ENCODE measurements at regions not wholly inside any gene's neighbourhood (a gene's known extent, or its start where the extent isn't known, plus 50 kb on each side); places are given as distances from the start of the nearest gene placed in this dataset.

DNA sequence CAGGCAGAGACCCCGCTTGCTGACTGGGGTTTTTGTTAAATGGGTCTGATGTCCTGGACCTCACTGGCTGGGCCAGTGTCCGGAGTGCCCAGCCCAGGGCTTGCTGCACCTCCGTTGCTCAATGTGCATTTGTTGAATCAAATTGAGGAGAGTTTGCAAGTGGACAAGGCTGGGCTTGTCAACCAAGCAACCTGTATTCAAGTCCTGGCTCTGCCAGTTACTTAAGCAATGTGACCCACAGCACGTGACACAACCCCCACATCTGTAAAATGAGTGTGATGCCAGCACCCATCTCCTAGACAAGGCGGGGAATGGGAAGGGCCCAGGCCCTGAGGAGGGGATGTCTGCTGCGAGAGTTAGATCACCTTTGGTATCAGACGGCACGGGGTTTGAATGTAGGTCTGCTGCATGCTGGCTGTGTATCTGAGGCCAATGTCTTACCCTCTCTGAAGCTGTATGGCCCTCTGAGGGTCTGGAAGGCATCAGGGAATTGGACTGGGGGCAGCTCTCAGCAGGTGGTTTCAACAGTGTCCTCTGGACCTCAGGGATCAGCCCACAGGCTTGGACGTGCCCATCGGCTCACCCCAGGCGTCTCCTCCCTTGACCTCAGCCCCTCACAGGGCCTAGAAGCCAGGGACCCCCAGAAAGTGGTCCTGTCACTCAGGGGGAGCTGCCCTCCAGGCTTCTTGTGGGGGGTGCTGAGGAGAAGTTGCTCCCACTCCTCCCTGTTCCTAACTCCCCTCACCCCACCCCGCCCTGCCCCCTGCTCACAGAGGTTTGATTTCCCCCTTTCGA, 51.0 kb upstream of the RUNX3 start:
- TF ChIP-seq, protein P1, sequence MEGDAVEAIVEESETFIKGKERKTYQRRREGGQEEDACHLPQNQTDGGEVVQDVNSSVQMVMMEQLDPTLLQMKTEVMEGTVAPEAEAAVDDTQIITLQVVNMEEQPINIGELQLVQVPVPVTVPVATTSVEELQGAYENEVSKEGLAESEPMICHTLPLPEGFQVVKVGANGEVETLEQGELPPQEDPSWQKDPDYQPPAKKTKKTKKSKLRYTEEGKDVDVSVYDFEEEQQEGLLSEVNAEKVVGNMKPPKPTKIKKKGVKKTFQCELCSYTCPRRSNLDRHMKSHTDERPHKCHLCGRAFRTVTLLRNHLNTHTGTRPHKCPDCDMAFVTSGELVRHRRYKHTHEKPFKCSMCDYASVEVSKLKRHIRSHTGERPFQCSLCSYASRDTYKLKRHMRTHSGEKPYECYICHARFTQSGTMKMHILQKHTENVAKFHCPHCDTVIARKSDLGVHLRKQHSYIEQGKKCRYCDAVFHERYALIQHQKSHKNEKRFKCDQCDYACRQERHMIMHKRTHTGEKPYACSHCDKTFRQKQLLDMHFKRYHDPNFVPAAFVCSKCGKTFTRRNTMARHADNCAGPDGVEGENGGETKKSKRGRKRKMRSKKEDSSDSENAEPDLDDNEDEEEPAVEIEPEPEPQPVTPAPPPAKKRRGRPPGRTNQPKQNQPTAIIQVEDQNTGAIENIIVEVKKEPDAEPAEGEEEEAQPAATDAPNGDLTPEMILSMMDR (IDR thresholded peaks at IDR 0.05; ENCODE audit: low read length) = no peak
- no peak for TF ChIP-seq EZH2 (optimal IDR thresholded peaks at IDR 0.05; ENCODE audit: low read depth, low read length)

Measured in MM.1S (cell line).